ENCODE measurements at regions not wholly inside any gene's neighbourhood (a gene's known extent, or its start where the extent isn't known, plus 50 kb on each side); places are given as distances from the start of the nearest gene placed in this dataset.
"Not testable (repeated sequence)": the region's sequence is repeated elsewhere in the genome, so short reads cannot be mapped to it uniquely, and the experiment has no call there.

DNA sequence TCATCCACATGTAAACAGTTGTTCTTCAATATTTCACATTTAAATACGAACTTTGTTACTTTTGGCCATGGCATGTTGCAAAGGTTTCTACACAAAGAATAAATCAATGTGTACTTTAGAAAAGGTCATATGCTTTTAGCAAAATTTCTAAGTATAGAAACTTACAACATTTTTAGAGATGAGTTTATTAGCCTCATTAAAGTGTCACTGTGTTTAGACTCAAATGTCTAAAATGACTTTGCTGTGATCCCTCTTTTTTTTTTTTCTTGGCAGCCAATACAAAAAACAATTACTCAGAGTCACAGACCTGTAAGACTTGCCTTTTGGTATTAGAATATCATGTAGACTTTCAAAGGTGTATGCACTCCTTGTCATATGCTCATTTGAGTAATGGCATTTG lies 349.3 kb upstream of the KIAA1217 start:
- Histone ChIP-seq H3K27ac (ENCODE audit: low read length) (no peak overlapping the region), H3K9ac (ENCODE audit: low read depth, low read length) (no peak overlapping the region), H3K27me3 (ENCODE audit: insufficient read depth, low read length, poor library complexity) (no peaks in the 10 kb centered on the region), H3K4me3 (ENCODE audit: low read depth in 1 of 2, low read length in 2 of 2) (no peak overlapping the region), H3K36me3 (ENCODE audit: insufficient read depth, low read length) (no peaks in the 10 kb centered on the region), H2AFZ (ENCODE audit: low read depth, low read length) (no peak overlapping the region), H3K4me1 (ENCODE audit: insufficient read depth, low read length) (no peaks in the 10 kb centered on the region), H3K4me2 (ENCODE audit: insufficient read depth, low read length) (no peak overlapping the region), H3K79me2 (ENCODE audit: insufficient read depth, low read length) (no peaks in the 10 kb centered on the region), H3K9me3 (ENCODE audit: insufficient read depth, low read length, severe bottlenecking) (no peaks in the 10 kb centered on the region), H4K20me1 (ENCODE audit: insufficient read depth, low read length) (no peaks in the 10 kb centered on the region)
- TF ChIP-seq, protein P1, sequence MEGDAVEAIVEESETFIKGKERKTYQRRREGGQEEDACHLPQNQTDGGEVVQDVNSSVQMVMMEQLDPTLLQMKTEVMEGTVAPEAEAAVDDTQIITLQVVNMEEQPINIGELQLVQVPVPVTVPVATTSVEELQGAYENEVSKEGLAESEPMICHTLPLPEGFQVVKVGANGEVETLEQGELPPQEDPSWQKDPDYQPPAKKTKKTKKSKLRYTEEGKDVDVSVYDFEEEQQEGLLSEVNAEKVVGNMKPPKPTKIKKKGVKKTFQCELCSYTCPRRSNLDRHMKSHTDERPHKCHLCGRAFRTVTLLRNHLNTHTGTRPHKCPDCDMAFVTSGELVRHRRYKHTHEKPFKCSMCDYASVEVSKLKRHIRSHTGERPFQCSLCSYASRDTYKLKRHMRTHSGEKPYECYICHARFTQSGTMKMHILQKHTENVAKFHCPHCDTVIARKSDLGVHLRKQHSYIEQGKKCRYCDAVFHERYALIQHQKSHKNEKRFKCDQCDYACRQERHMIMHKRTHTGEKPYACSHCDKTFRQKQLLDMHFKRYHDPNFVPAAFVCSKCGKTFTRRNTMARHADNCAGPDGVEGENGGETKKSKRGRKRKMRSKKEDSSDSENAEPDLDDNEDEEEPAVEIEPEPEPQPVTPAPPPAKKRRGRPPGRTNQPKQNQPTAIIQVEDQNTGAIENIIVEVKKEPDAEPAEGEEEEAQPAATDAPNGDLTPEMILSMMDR (IDR thresholded peaks at IDR 0.05; ENCODE audit: borderline replicate concordance, extremely low read depth, low read length, poor library complexity, severe bottlenecking): no peak
- no peak for TF ChIP-seq EZH2 (IDR thresholded peaks at IDR 0.05; ENCODE audit: borderline replicate concordance, low read depth, low read length, severe bottlenecking)
- DNase-seq (no peak), ATAC-seq (ENCODE audit: insufficient read depth, low read depth) (no peak)

- Histone ChIP-seq H3K4me3 (ENCODE audit: low read depth in 1 of 2, low read length in 2 of 2) (no peak overlapping the region), H3K4me2 (ENCODE audit: insufficient read depth, low read length) (no peak overlapping the region), H3K27me3 (ENCODE audit: insufficient read depth, low read length, poor library complexity) (no peaks in the 10 kb centered on the region), H3K79me2 (ENCODE audit: insufficient read depth, low read length) (no peaks in the 10 kb centered on the region), H3K36me3 (ENCODE audit: insufficient read depth, low read length) (no peaks in the 10 kb centered on the region), H2AFZ (ENCODE audit: low read depth, low read length) (no peak overlapping the region), H3K9me3 (ENCODE audit: insufficient read depth, low read length, severe bottlenecking) (no peaks in the 10 kb centered on the region), H3K9ac (ENCODE audit: low read depth, low read length) (no peak overlapping the region), H4K20me1 (ENCODE audit: insufficient read depth, low read length) (no peaks in the 10 kb centered on the region), H3K27ac (ENCODE audit: low read length) (no peak overlapping the region), H3K4me1 (ENCODE audit: insufficient read depth, low read length) (no peaks in the 10 kb centered on the region)
- DNase-seq: no peak
- no peak for TF ChIP-seq EZH2 (IDR thresholded peaks at IDR 0.05; ENCODE audit: borderline replicate concordance, low read depth, low read length, severe bottlenecking)
- TF ChIP-seq, protein P1 (IDR thresholded peaks at IDR 0.05; ENCODE audit: borderline replicate concordance, extremely low read depth, low read length, poor library complexity, severe bottlenecking): no peak
- no peak for ATAC-seq (ENCODE audit: insufficient read depth, low read depth)
Observed at GRCh38 chr10:23864631-23865147, 344.2 kb upstream of the KIAA1217 start.

DNA sequence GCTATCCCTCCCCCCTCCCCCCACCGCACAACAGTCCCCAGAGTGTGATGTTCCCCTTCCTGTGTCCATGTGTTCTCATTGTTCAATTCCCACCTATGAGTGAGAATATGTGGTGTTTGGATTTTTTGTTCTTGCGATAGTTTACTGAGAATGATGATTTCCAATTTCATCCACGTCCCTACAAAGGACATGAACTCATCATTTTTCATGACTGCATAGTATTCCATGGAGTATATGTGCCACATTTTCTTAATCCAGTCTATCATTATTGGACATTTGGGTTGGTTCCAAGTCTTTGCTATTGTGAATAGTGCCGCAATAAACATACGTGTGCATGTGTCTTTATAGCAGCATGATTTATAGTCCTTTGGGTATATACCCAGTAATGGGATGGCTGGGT lies 342.0 kb upstream of the KIAA1217 start:
- H4K20me1 ChIP-seq (ENCODE audit: insufficient read depth, low read length); H2AFZ ChIP-seq (ENCODE audit: low read depth, low read length); H3K27me3 ChIP-seq (ENCODE audit: insufficient read depth, low read length, poor library complexity); ATAC-seq (ENCODE audit: insufficient read depth, low read depth); H3K4me3 ChIP-seq (ENCODE audit: low read depth in 1 of 2, low read length in 2 of 2); DNase-seq; H3K27ac ChIP-seq (ENCODE audit: low read length); H3K4me2 ChIP-seq (ENCODE audit: insufficient read depth, low read length); H3K79me2 ChIP-seq (ENCODE audit: insufficient read depth, low read length); H3K9me3 ChIP-seq (ENCODE audit: insufficient read depth, low read length, severe bottlenecking); H3K4me1 ChIP-seq (ENCODE audit: insufficient read depth, low read length); H3K36me3 ChIP-seq (ENCODE audit: insufficient read depth, low read length); H3K9ac ChIP-seq (ENCODE audit: low read depth, low read length): not testable (repeated sequence)

GRCh38 chr10:23868121-23868520 lies 340.8 kb upstream of the KIAA1217 start:
- H3K27ac ChIP-seq (ENCODE audit: low read length): no peak overlapping the region
- TF ChIP-seq, protein P1 (IDR thresholded peaks at IDR 0.05; ENCODE audit: borderline replicate concordance, extremely low read depth, low read length, poor library complexity, severe bottlenecking): no peak
- TF ChIP-seq EZH2 (IDR thresholded peaks at IDR 0.05; ENCODE audit: borderline replicate concordance, low read depth, low read length, severe bottlenecking): no peak
- no peak overlapping the region for H3K4me3 ChIP-seq (ENCODE audit: low read depth in 1 of 2, low read length in 2 of 2)
- no peaks in the 10 kb centered on the region for H3K9me3 ChIP-seq (ENCODE audit: insufficient read depth, low read length, severe bottlenecking)
- no peak for DNase-seq
- no peak for ATAC-seq (ENCODE audit: insufficient read depth, low read depth)
- H3K79me2 ChIP-seq (ENCODE audit: insufficient read depth, low read length): no peaks in the 10 kb centered on the region
- H4K20me1 ChIP-seq (ENCODE audit: insufficient read depth, low read length): no peaks in the 10 kb centered on the region
- H2AFZ ChIP-seq (ENCODE audit: low read depth, low read length): no peak overlapping the region
- peaks cover 6% of the 10 kb centered on the region for H3K27me3 ChIP-seq (ENCODE audit: insufficient read depth, low read length, poor library complexity)
- H3K4me1 ChIP-seq (ENCODE audit: insufficient read depth, low read length): no peaks in the 10 kb centered on the region
- H3K9ac ChIP-seq (ENCODE audit: low read depth, low read length): no peak overlapping the region
- H3K36me3 ChIP-seq (ENCODE audit: insufficient read depth, low read length): no peaks in the 10 kb centered on the region
- no peak overlapping the region for H3K4me2 ChIP-seq (ENCODE audit: insufficient read depth, low read length)

Measured in DND-41 (cell line).